ENCODE measurements at regions not wholly inside any gene's neighbourhood (a gene's known extent, or its start where the extent isn't known, plus 50 kb on each side); places are given as distances from the start of the nearest gene placed in this dataset.

GRCh38 chr5:104611135-104611767 is 1048.7 kb upstream of the NUDT12 start:
- Histone ChIP-seq H3K36me3 (no peaks in the 10 kb centered on the region), H3K27me3 (no peaks in the 10 kb centered on the region), H3K4me3 (no peak overlapping the region), H3K9me3 (no peaks in the 10 kb centered on the region), H3K27ac (no peak overlapping the region), H3K4me1 (no peaks in the 10 kb centered on the region)
- DNase-seq: no peak
- no peak for TF ChIP-seq CTCF (IDR thresholded peaks at IDR 0.05)
- intact Hi-C loops (cut with DNase I; ENCODE audit: low total_unique reads): no loop called here

- Histone ChIP-seq H3K4me1 (no peaks in the 10 kb centered on the region), H3K27me3 (no peaks in the 10 kb centered on the region), H3K27ac (no peak overlapping the region), H3K9me3 (peaks cover 0 to 3% (median 0%) of the 10 kb centered on the region in 3 donors), H3K4me3 (no peak overlapping the region), H3K36me3 (no peaks in the 10 kb centered on the region)
- DNase-seq: no peak
- no peak for TF ChIP-seq CTCF (IDR thresholded peaks at IDR 0.05)
- intact Hi-C loops (cut with DNase I; ENCODE audit: low total_unique reads): no loop called here
Measured at GRCh38 chr5:104606258-104606829, 1043.8 kb upstream of the NUDT12 start.

- Histone ChIP-seq H3K9me3 (peaks cover 0 to 8% (median 3%) of the 10 kb centered on the region in 3 donors), H3K27ac (no peak overlapping the region), H3K4me1 (no peaks in the 10 kb centered on the region), H3K4me3 (no peak overlapping the region), H3K36me3 (no peaks in the 10 kb centered on the region), H3K27me3 (no peaks in the 10 kb centered on the region)
- intact Hi-C loops (cut with DNase I; ENCODE audit: low total_unique reads): no loop called here
- no peak for DNase-seq
- no peak for TF ChIP-seq CTCF (IDR thresholded peaks at IDR 0.05)
Measured at GRCh38 chr5:104599726-104600125, 1037.1 kb upstream of the NUDT12 start.

GRCh38 chr5:104598285-104598684 is 1035.7 kb upstream of the NUDT12 start:
- Histone ChIP-seq H3K27ac (no peak overlapping the region), H3K9me3 (peaks cover 0 to 9% (median 3%) of the 10 kb centered on the region in 3 donors), H3K4me1 (no peaks in the 10 kb centered on the region), H3K36me3 (no peaks in the 10 kb centered on the region), H3K27me3 (no peaks in the 10 kb centered on the region), H3K4me3 (no peak overlapping the region)
- TF ChIP-seq CTCF (IDR thresholded peaks at IDR 0.05): no peak
- intact Hi-C loops (cut with DNase I; ENCODE audit: low total_unique reads): no loop called here
- DNase-seq: no peak

GRCh38 chr5:104594850-104595249 is 1032.3 kb upstream of the NUDT12 start:
- peaks cover 0 to 9% (median 0%) of the 10 kb centered on the region in 3 donors for H3K9me3 ChIP-seq
- H3K4me1 ChIP-seq: no peaks in the 10 kb centered on the region
- DNase-seq: no peak
- no peaks in the 10 kb centered on the region for H3K36me3 ChIP-seq
- H3K27me3 ChIP-seq: no peaks in the 10 kb centered on the region
- intact Hi-C loops (cut with DNase I; ENCODE audit: low total_unique reads): no loop called here
- no peak overlapping the region for H3K27ac ChIP-seq
- no peak for TF ChIP-seq CTCF (IDR thresholded peaks at IDR 0.05)
- no peak overlapping the region for H3K4me3 ChIP-seq
